BJ (cell line): ENCODE measurements at regions not wholly inside any gene's neighbourhood (a gene's known extent, or its start where the extent isn't known, plus 50 kb on each side); places are given as distances from the start of the nearest gene placed in this dataset.

ENCODE experiments used
- CTCF ChIA-PET: fragments of 350-600 bp; formaldehyde crosslinking; extraction: SDS; loops from one replicate; lab custom pipeline; 2021; ENCODE audit warnings: antibody characterized with exemption, inconsistent platforms; lab: Yijun Ruan, JAX
- POLR2A ChIA-PET: fragments of 300-600 bp; sonication (Branson Sonifier 250); formaldehyde crosslinking; extraction: SDS; loops from one replicate; lab custom pipeline; 2021; ENCODE audit warnings: antibody characterized with exemption; lab: Charles Lee
- DNase-seq: peaks from one replicate; pipeline ENCODE4 v3.0.0-alpha.2; 2011; ENCODE audit warnings: low read depth
- H3K27me3 ChIP-seq: 2 replicates; pipeline ENCODE4 v1.6.0; 2011; ENCODE audit warnings: low read length; ENCODE audit not compliant: control insufficient read depth, insufficient read depth
- H3K36me3 ChIP-seq: 2 replicates; pipeline ENCODE4 v1.5.1; 2011; ENCODE audit warnings: low read length; ENCODE audit not compliant: control insufficient read depth, insufficient read depth
- H3K4me3 ChIP-seq: 2 replicates; pipeline ENCODE4 v1.5.1; 2011; ENCODE audit warnings: low read depth, mild to moderate bottlenecking, control low read depth, low read length
- CTCF ChIP-seq: IDR thresholded peaks from 2 replicates; pipeline ENCODE4 v1.5.1; 2011; ENCODE audit warnings: low read depth, mild to moderate bottlenecking, control low read depth, inconsistent platforms, low read length, moderate library complexity; ENCODE audit not compliant: insufficient read depth

GRCh38 chr5:126000507-126000906, 422.7 kb upstream of the GRAMD2B start:
- ChIA-PET CTCF (no interaction called here), POLR2A (no interaction called here)
- H3K36me3 ChIP-seq, result no peaks in the 10 kb centered on the region
- H3K27me3 ChIP-seq, result no peaks in the 10 kb centered on the region
- no peak for TF ChIP-seq CTCF
- no peak for DNase-seq
- H3K4me3 ChIP-seq, result no peak overlapping the region

- ChIA-PET POLR2A (no interaction called here), CTCF (no interaction called here)
Measured at GRCh38 chr5:126002222-126002897, 420.8 kb upstream of the GRAMD2B start.

GRCh38 chr5:126003309-126003708, 419.9 kb upstream of the GRAMD2B start:
- CTCF ChIA-PET, result no interaction called here

More at GRCh38 chr5:126002222-126002897, 420.8 kb upstream of the GRAMD2B start:
- DNase-seq, result peak; percentile 62
- TF ChIP-seq CTCF, result no peak
- no peaks in the 10 kb centered on the region for H3K27me3 ChIP-seq
- H3K36me3 ChIP-seq, result no peaks in the 10 kb centered on the region
- no peak overlapping the region for H3K4me3 ChIP-seq

GRCh38 chr5:126004636-126005035, 418.6 kb upstream of the GRAMD2B start:
- no peaks in the 10 kb centered on the region for H3K36me3 ChIP-seq
- ChIA-PET POLR2A (no interaction called here), CTCF (no interaction called here)
- TF ChIP-seq CTCF, result no peak
- H3K4me3 ChIP-seq, result no peak overlapping the region
- H3K27me3 ChIP-seq, result no peaks in the 10 kb centered on the region
- no peak for DNase-seq

More at GRCh38 chr5:126003309-126003708, 419.9 kb upstream of the GRAMD2B start:
- POLR2A ChIA-PET, result no interaction called here
- no peak overlapping the region for H3K4me3 ChIP-seq
- no peaks in the 10 kb centered on the region for H3K36me3 ChIP-seq
- TF ChIP-seq CTCF, result no peak
- peak; percentile 31 for DNase-seq
- no peaks in the 10 kb centered on the region for H3K27me3 ChIP-seq

GRCh38 chr5:126007841-126008240, 415.4 kb upstream of the GRAMD2B start:
- CTCF ChIA-PET, result no interaction called here
- TF ChIP-seq CTCF, result no peak
- Histone ChIP-seq H3K27me3 (no peaks in the 10 kb centered on the region), H3K36me3 (no peaks in the 10 kb centered on the region), H3K4me3 (no peak overlapping the region)
- DNase-seq, result no peak
- POLR2A ChIA-PET, result no interaction called here
